NCI-H2227 (cell line): ENCODE measurements at regions not wholly inside any gene's neighbourhood (a gene's known extent, or its start where the extent isn't known, plus 50 kb on each side); places are given as distances from the start of the nearest gene placed in this dataset.
"Not testable (repeated sequence)": the region's sequence is repeated elsewhere in the genome, so short reads cannot be mapped to it uniquely, and the experiment has no call there.

Experiments
- DNase-seq: peaks from one replicate; lab custom pipeline; 2025; ENCODE audit not compliant: unreplicated experiment; lab: John Stamatoyannopoulos, UW

GRCh38 chr10:23742807-23743206, 303.9 kb downstream of the OTUD1 start:
- no peak for DNase-seq

GRCh38 chr10:23754179-23754578, 315.3 kb downstream of the OTUD1 start:
- no peak for DNase-seq

GRCh38 chr10:23754941-23755340, 316.1 kb downstream of the OTUD1 start:
- DNase-seq: no peak

- DNase-seq: no peak
Observed at GRCh38 chr10:23755556-23755955, 316.7 kb downstream of the OTUD1 start.

GRCh38 chr10:23768281-23768680, 329.4 kb downstream of the OTUD1 start:
- DNase-seq: no peak

- no peak for DNase-seq
Observed at GRCh38 chr10:23777153-23777552, 338.3 kb downstream of the OTUD1 start.

GRCh38 chr10:23779301-23779700, 340.4 kb downstream of the OTUD1 start:
- DNase-seq: no peak

- DNase-seq: no peak
Observed at GRCh38 chr10:23780331-23780730, 341.5 kb downstream of the OTUD1 start.

GRCh38 chr10:23786594-23786993, 347.7 kb downstream of the OTUD1 start:
- DNase-seq: no peak

- DNase-seq: no peak
Observed at GRCh38 chr10:23793577-23793976, 354.7 kb downstream of the OTUD1 start.

- DNase-seq: not testable (repeated sequence)
Observed at GRCh38 chr10:23797452-23797851, 358.6 kb downstream of the OTUD1 start.

GRCh38 chr10:23804125-23804524, 365.2 kb downstream of the OTUD1 start:
- no peak for DNase-seq

- no peak for DNase-seq
Observed at GRCh38 chr10:23813687-23814086, 374.8 kb downstream of the OTUD1 start.

GRCh38 chr10:23818484-23818883, 379.6 kb downstream of the OTUD1 start:
- no peak for DNase-seq

GRCh38 chr10:23820792-23821191, 381.9 kb downstream of the OTUD1 start:
- DNase-seq: no peak

GRCh38 chr10:23824822-23825221, 384.1 kb upstream of the KIAA1217 start:
- no peak for DNase-seq

- DNase-seq: no peak
Observed at GRCh38 chr10:23826421-23826820, 382.5 kb upstream of the KIAA1217 start.

GRCh38 chr10:23829556-23829955, 379.4 kb upstream of the KIAA1217 start:
- DNase-seq: no peak

GRCh38 chr10:23834091-23834490, 374.8 kb upstream of the KIAA1217 start:
- DNase-seq: no peak

- DNase-seq: no peak
Observed at GRCh38 chr10:23850631-23851030, 358.3 kb upstream of the KIAA1217 start.

- no peak for DNase-seq
Observed at GRCh38 chr10:23859598-23859997, 349.3 kb upstream of the KIAA1217 start.

- no peak for DNase-seq
Observed at GRCh38 chr10:23864631-23865147, 344.2 kb upstream of the KIAA1217 start.

- DNase-seq: not testable (repeated sequence)
Observed at GRCh38 chr10:23866985-23867384, 342.0 kb upstream of the KIAA1217 start.

GRCh38 chr10:23868121-23868520, 340.8 kb upstream of the KIAA1217 start:
- DNase-seq: no peak
